ENCODE measurements at regions not wholly inside any gene's neighbourhood (a gene's known extent, or its start where the extent isn't known, plus 50 kb on each side); places are given as distances from the start of the nearest gene placed in this dataset.

DNA sequence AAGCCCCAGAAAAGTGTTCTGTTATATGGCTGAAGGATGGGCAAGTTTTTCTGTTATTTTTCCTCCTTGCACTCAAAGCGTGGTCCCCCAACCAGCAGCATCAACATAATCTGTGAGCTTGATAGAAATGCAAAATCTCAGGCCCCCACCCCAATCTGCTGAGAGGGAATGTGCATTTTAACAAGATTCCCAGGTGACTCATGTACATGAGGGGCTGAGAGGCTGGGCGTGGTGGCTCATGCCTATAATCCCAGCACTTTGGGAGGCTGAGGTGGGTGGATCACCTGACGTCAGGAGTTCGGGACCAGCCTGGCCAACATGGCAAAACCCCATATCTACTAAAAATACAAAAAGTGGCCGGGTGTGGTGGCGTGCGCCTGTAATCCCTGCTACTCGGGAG lies 326.8 kb upstream of the PODXL start:
- TF ChIP-seq ZNF274 (IDR thresholded peaks at IDR 0.05; ENCODE audit: low read depth, low read length) (no peak), YY1 (IDR thresholded peaks at IDR 0.05; ENCODE audit: insufficient read depth, insufficient read length) (no peak), SUZ12 (IDR thresholded peaks at IDR 0.05; ENCODE audit: extremely low read depth, insufficient read depth, insufficient read length) (no peak)

Data from NT2/D1 (cell line).